Motor neuron (in vitro differentiated cells): ENCODE measurements at regions not wholly inside any gene's neighbourhood (a gene's known extent, or its start where the extent isn't known, plus 50 kb on each side); places are given as distances from the start of the nearest gene placed in this dataset.
A peak's percentile ranks its signal among the peaks of the same experiment; 100 is the strongest.

Experiments
- ATAC-seq, 8 experiments: fragments of 200-7000 bp; cut with Tn5 transposase; replicated peaks in 6 of 8; 2 replicates each; pipeline ENCODE4 v1.8.0; 2021; ENCODE audit warnings: mild to moderate bottlenecking in 8 of 8, moderate library complexity in 8 of 8
- H3K27ac ChIP-seq, 2 donors: fragments of 250-450 bp; sonication (Bioruptor Pico); 2 replicates each; pipeline ENCODE4 v1.9.0; 2021; ENCODE audit warnings: antibody characterized with exemption in 2 of 2, mild to moderate bottlenecking in 2 of 2, moderate library complexity in 1 of 2
- H3K4me1 ChIP-seq, 2 donors: fragments of 250-450 bp; sonication (Bioruptor Pico); replicated peaks in 1 of 2; 2 replicates each; pipeline ENCODE4 v1.6.1; 2021; ENCODE audit warnings: antibody characterized with exemption in 2 of 2, mild to moderate bottlenecking in 2 of 2, moderate library complexity in 1 of 2
- H3K4me3 ChIP-seq, 5 donors: fragments of 250-450 bp; sonication (Bioruptor Pico); 2 replicates each; pipeline ENCODE4 v1.9.0; 2021; ENCODE audit warnings: antibody characterized with exemption in 5 of 5, mild to moderate bottlenecking in 5 of 5, moderate library complexity in 4 of 5
- WGBS, 10 experiments: fragments of 450-650 bp; shearing (Covaris generic); methylation state at CpG; one replicate each; pipeline ENCODE4 v1.0.0; 2022; 5-methylcytosine and 5-hydroxymethylcytosine counted together
- in situ Hi-C, 9 experiments: fragments of 400-800 bp; cut with MboI; loops; one replicate each; pipeline ENCODE4 v1.15.0; 2021; ENCODE audit warnings: low sequenced_read_pairs in 9 of 9, low pct_unique_long_range_greater_than_20kb in 2 of 9; ENCODE audit not compliant: unreplicated experiment in 9 of 9

- 50 to 83% (median 83%) methylated on average over 1 to 2 of the region's 2 CpGs; no CpG with 5 or more reads in 5 of the 10 experiments for WGBS, 10 experiments
- in situ Hi-C loops: no loop called here
- peak in 3 of 8 experiments; percentile 7 to 56 (median 19) for ATAC-seq
Measured at GRCh38 chr3:194536871-194537637, 50.3 kb upstream of the ATP13A3 start.

More at GRCh38 chr3:194536871-194537637, 50.3 kb upstream of the ATP13A3 start:
- Histone ChIP-seq H3K4me1 (no peaks in the 10 kb centered on the region), H3K27ac (no peak overlapping the region), H3K4me3 (no peak overlapping the region)
